ENCODE measurements at regions not wholly inside any gene's neighbourhood (a gene's known extent, or its start where the extent isn't known, plus 50 kb on each side); places are given as distances from the start of the nearest gene placed in this dataset.

DNA sequence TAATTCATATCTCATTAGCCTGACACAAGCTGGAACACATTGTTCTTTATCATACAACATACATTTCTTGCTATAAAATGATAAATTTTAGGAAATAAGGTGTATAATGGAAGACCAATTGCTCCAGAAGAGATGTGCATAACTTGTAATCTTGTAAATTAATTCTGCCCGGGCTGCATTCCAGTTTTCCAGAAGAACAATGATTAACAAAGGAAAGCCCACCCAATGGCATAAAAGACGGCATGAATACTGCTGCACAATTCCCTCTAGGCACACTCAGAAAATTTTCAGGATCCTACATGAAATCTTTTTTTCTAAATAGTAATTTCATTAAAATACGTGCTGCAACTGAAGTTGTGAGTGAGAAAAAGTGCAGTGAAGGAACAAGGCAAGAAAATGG, 137.4 kb upstream of the KRR1 start:
- no peak for TF ChIP-seq TEAD4 (IDR thresholded peaks at IDR 0.05)
- TF ChIP-seq CEBPB (IDR thresholded peaks at IDR 0.05) = no peak
- no peak for TF ChIP-seq NFIC (IDR thresholded peaks at IDR 0.05)
- TF ChIP-seq CREB1 (IDR thresholded peaks at IDR 0.05; ENCODE audit: low read depth) = no peak
- no peak for TF ChIP-seq TCF12 (IDR thresholded peaks at IDR 0.05; ENCODE audit: low read depth)
- no peak for TF ChIP-seq EGR1 (IDR thresholded peaks at IDR 0.05)
- TF ChIP-seq REST (IDR thresholded peaks at IDR 0.05; ENCODE audit: low read depth) = no peak
- no peak for TF ChIP-seq TAF1 (IDR thresholded peaks at IDR 0.05; ENCODE audit: low read depth)

DNA sequence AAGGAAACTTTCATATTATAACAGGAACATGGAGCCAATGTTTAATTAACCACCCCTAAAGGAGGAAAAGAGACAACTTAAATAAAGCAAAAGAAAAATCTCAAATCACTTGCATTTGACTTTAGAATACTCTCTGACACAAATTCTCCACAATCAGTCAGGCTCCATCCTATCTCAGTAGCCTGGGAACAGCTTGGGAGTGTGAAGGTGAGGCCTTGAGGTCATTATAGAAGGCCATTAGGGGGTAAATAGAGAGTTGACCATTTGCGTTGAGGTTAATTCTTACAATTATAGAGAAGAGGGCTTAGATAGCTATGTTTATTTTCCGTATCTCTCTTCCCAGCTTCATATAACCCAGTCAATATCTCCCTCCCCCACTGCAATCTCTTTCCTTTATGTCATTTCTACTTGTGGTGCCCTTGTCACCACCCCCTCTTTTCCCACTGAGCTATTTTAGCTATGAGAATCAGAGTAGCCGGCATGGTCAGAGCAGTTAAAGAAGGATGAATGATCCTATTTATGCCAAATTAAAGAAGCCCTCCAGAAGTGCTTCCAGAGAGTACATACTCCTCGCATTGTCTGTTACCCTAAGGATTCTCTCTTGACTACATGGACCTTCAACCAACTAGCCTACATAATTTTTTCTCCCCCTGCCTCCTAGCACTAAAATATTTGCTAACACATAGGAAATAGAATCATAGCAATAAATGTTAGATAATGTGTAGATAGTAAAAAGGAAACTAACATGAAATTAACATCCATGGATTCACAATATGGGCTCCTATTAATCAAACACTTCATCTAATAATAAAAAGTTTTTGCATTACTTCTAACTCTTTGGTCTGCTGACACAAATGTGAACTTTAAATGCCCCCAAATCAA, 135.2 kb upstream of the KRR1 start:
- TF ChIP-seq EP300 (IDR thresholded peaks at IDR 0.05; ENCODE audit: borderline replicate concordance) (no peak), CREB1 (IDR thresholded peaks at IDR 0.05; ENCODE audit: low read depth) (no peak), ZBTB7A (IDR thresholded peaks at IDR 0.05; ENCODE audit: low read depth) (no peak), CEBPB (IDR thresholded peaks at IDR 0.05) (no peak), YY1 (IDR thresholded peaks at IDR 0.05; ENCODE audit: low read depth) (no peak), FOXM1 (IDR thresholded peaks at IDR 0.05; ENCODE audit: borderline replicate concordance, low read depth) (no peak), REST (IDR thresholded peaks at IDR 0.05; ENCODE audit: low read depth) (no peak), TAF1 (IDR thresholded peaks at IDR 0.05; ENCODE audit: low read depth) (no peak)
- TF ChIP-seq, protein P1, sequence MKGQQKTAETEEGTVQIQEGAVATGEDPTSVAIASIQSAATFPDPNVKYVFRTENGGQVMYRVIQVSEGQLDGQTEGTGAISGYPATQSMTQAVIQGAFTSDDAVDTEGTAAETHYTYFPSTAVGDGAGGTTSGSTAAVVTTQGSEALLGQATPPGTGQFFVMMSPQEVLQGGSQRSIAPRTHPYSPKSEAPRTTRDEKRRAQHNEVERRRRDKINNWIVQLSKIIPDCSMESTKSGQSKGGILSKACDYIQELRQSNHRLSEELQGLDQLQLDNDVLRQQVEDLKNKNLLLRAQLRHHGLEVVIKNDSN (IDR thresholded peaks at IDR 0.05) = no peak
- TF ChIP-seq, protein P2, sequence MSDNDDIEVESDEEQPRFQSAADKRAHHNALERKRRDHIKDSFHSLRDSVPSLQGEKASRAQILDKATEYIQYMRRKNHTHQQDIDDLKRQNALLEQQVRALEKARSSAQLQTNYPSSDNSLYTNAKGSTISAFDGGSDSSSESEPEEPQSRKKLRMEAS (IDR thresholded peaks at IDR 0.05) = no peak

- TF ChIP-seq TAF1 (IDR thresholded peaks at IDR 0.05; ENCODE audit: low read depth) (no peak), EGR1 (IDR thresholded peaks at IDR 0.05) (no peak), RAD21 (IDR thresholded peaks at IDR 0.05; ENCODE audit: low read depth) (no peak), FOXM1 (IDR thresholded peaks at IDR 0.05; ENCODE audit: borderline replicate concordance, low read depth) (no peak), TCF12 (IDR thresholded peaks at IDR 0.05; ENCODE audit: low read depth) (no peak), YY1 (IDR thresholded peaks at IDR 0.05; ENCODE audit: low read depth) (no peak), CEBPB (IDR thresholded peaks at IDR 0.05) (no peak)
- TF ChIP-seq, protein P1 (IDR thresholded peaks at IDR 0.05) = no peak
These were observed 133.2 kb upstream of the KRR1 start for GRCh38 chr12:75644472-75645072.

DNA sequence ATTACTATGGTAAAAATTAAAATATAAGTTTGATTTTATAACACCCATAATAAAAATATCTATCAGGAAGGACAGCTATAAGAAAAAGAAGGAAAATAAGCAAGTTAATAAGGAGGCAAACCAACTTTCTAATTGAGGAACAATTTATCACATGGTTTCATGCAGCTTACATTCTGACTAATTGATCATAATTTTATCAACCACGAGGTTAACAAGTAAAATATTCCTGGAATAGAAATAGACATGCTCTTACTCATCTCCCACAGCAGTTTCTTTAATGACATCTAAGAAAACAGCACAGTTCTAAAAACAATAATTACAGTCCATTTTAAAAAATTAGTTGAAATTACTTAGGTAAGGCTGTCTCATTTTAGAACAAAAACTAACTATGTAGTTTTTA, 130.8 kb upstream of the KRR1 start:
- TF ChIP-seq TEAD4 (IDR thresholded peaks at IDR 0.05) (no peak), EP300 (IDR thresholded peaks at IDR 0.05; ENCODE audit: borderline replicate concordance) (no peak), TAF1 (IDR thresholded peaks at IDR 0.05; ENCODE audit: low read depth) (no peak), ZBTB7A (IDR thresholded peaks at IDR 0.05; ENCODE audit: low read depth) (no peak), YY1 (IDR thresholded peaks at IDR 0.05; ENCODE audit: low read depth) (no peak), EGR1 (IDR thresholded peaks at IDR 0.05) (no peak), REST (IDR thresholded peaks at IDR 0.05; ENCODE audit: low read depth) (no peak), CEBPB (IDR thresholded peaks at IDR 0.05) (no peak), CREB1 (IDR thresholded peaks at IDR 0.05; ENCODE audit: low read depth) (no peak), FOXM1 (IDR thresholded peaks at IDR 0.05; ENCODE audit: borderline replicate concordance, low read depth) (no peak), RAD21 (IDR thresholded peaks at IDR 0.05; ENCODE audit: low read depth) (no peak)
- TF ChIP-seq, protein P1 (IDR thresholded peaks at IDR 0.05) = no peak
- TF ChIP-seq, protein P2 (IDR thresholded peaks at IDR 0.05) = no peak

Data from Ishikawa (cell line).